ENCODE measurements at regions not wholly inside any gene's neighbourhood (a gene's known extent, or its start where the extent isn't known, plus 50 kb on each side); places are given as distances from the start of the nearest gene placed in this dataset.

DNA sequence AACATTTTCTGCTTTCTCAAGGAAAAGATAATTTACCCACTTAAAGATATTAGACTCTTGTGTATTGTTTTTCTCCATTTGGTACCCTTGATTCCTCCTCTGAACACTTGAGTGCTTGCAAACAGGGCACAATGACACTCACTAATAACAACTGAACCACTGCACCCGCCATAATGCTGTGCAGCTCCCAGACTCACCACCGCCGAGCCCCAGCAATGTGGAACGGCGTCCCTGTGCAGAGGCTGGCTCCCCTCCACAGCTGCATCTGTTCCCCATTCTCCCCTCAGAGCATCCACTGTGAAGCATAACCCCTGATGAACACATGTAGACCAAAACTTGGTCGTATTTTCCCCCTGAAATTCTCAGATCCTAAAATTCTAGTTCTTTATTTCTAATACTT is 276.2 kb upstream of the PLSCR5 start:
- TF ChIP-seq, protein P1, sequence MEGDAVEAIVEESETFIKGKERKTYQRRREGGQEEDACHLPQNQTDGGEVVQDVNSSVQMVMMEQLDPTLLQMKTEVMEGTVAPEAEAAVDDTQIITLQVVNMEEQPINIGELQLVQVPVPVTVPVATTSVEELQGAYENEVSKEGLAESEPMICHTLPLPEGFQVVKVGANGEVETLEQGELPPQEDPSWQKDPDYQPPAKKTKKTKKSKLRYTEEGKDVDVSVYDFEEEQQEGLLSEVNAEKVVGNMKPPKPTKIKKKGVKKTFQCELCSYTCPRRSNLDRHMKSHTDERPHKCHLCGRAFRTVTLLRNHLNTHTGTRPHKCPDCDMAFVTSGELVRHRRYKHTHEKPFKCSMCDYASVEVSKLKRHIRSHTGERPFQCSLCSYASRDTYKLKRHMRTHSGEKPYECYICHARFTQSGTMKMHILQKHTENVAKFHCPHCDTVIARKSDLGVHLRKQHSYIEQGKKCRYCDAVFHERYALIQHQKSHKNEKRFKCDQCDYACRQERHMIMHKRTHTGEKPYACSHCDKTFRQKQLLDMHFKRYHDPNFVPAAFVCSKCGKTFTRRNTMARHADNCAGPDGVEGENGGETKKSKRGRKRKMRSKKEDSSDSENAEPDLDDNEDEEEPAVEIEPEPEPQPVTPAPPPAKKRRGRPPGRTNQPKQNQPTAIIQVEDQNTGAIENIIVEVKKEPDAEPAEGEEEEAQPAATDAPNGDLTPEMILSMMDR (IDR thresholded peaks at IDR 0.05), result no peak
- TF ChIP-seq POLR2A (IDR thresholded peaks at IDR 0.05), result no peak

Data from thyroid gland (tissue), 4 donors.